T-helper 17 cell (primary cell): ENCODE measurements at regions not wholly inside any gene's neighbourhood (a gene's known extent, or its start where the extent isn't known, plus 50 kb on each side); places are given as distances from the start of the nearest gene placed in this dataset.

Source experiments
- ATAC-seq: fragments of 150-1000 bp; cut with Tn5 transposase; 2 replicates; pipeline ENCODE4 v1.10.0; 2021; ENCODE audit warnings: mild to moderate bottlenecking, moderate library complexity
- DNase-seq, 3 donors: peaks; one replicate each; pipeline versions ENCODE4 v3.0.0 to v3.0.0-alpha.2; 2020 to 2021
- H3K9me3 ChIP-seq: one replicate; pipeline ENCODE4 v1.7.0; 2013; ENCODE audit warnings: low read length, mild to moderate bottlenecking; ENCODE audit not compliant: control insufficient read depth, poor library complexity, severe bottlenecking
- H3K27ac Mint-ChIP-seq: one replicate; pipeline ENCODE4 v1.8.0; 2022; ENCODE audit warnings: mild to moderate bottlenecking, moderate library complexity, mixed read lengths
- H3K27me3 Mint-ChIP-seq: one replicate; pipeline ENCODE4 v1.8.0; 2022; ENCODE audit warnings: mixed read lengths
- H3K36me3 Mint-ChIP-seq: one replicate; pipeline ENCODE4 v1.8.0; 2022; ENCODE audit warnings: low read depth, mixed read lengths
- H3K4me1 Mint-ChIP-seq: one replicate; pipeline ENCODE4 v1.8.0; 2022; ENCODE audit warnings: mild to moderate bottlenecking, mixed read lengths
- H3K4me3 Mint-ChIP-seq: one replicate; pipeline ENCODE4 v1.8.0; 2022; ENCODE audit warnings: mild to moderate bottlenecking, moderate library complexity, mixed read lengths

DNA sequence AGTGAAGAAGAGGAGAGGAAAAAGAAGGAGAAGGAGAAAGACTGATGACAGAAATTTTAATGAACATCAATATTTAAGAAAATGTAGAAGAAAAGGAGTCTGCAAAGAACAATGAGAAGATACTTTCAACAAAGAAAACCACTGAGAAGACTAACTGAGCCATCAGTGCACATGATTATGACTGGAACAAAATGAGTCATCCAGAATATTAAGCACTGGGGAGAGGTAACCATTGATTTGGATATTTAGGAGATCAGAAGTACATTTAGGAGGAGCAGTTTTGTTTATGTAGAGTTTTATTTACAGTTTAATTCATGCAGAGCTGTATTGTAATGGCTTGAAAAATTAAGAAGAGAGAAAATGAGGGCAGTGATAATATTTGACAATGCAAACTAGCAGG, 159.1 kb downstream of the C12orf50 start:
- no peaks in the 10 kb centered on the region for H3K36me3 Mint-ChIP-seq
- no peak overlapping the region for H3K27ac Mint-ChIP-seq
- H3K4me3 Mint-ChIP-seq, result no peak overlapping the region
- no peaks in the 10 kb centered on the region for H3K9me3 ChIP-seq
- H3K4me1 Mint-ChIP-seq, result no peaks in the 10 kb centered on the region
- peaks cover 9% of the 10 kb centered on the region for H3K27me3 Mint-ChIP-seq
- DNase-seq (no peak), ATAC-seq (no peak)

DNA sequence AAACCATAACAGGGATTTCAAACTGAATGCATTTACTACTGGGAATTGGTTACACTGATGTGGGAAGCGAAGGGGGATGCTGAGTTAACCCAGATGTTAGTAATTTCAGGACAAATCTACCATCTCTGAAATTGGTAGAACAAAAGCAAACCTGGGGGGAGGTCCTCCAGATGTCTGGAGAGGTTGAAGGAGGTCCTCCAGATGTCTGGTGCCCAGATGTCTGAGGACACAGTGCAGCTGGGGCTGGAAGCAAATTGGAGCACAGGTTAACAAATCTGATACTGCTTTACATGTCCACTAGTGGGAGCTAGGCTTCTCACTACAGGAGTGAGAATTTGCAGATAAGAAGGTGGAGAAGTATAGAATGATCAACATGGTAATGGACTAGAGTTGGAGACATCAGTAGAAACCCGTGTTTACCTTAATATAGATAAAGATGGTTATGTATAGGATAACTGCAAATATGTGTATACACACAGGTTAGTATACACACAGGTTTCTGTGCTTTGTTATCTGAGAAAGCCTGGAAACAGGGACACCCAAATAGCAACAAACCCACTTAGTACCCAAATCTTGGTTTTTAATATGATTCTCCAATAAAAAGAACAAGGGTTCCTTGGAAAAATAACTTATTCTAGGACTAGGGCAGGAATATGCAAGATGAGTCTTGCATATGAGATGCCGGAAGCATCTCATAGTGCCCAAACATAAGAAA, 162.5 kb downstream of the C12orf50 start:
- H3K4me1 Mint-ChIP-seq, result no peaks in the 10 kb centered on the region
- peaks cover 15% of the 10 kb centered on the region for H3K27me3 Mint-ChIP-seq
- no peak overlapping the region for H3K4me3 Mint-ChIP-seq
- no peak overlapping the region for H3K27ac Mint-ChIP-seq
- no peaks in the 10 kb centered on the region for H3K36me3 Mint-ChIP-seq
- no peak for DNase-seq
- no peaks in the 10 kb centered on the region for H3K9me3 ChIP-seq
- no peak for ATAC-seq

GRCh38 chr12:87861791-87862190, 167.4 kb downstream of the C12orf50 start:
- peaks cover 17% of the 10 kb centered on the region for H3K27me3 Mint-ChIP-seq
- DNase-seq (no peak), ATAC-seq (no peak)
- no peaks in the 10 kb centered on the region for H3K4me1 Mint-ChIP-seq
- no peaks in the 10 kb centered on the region for H3K36me3 Mint-ChIP-seq
- no peaks in the 10 kb centered on the region for H3K9me3 ChIP-seq
- no peak overlapping the region for H3K27ac Mint-ChIP-seq
- no peak overlapping the region for H3K4me3 Mint-ChIP-seq

DNA sequence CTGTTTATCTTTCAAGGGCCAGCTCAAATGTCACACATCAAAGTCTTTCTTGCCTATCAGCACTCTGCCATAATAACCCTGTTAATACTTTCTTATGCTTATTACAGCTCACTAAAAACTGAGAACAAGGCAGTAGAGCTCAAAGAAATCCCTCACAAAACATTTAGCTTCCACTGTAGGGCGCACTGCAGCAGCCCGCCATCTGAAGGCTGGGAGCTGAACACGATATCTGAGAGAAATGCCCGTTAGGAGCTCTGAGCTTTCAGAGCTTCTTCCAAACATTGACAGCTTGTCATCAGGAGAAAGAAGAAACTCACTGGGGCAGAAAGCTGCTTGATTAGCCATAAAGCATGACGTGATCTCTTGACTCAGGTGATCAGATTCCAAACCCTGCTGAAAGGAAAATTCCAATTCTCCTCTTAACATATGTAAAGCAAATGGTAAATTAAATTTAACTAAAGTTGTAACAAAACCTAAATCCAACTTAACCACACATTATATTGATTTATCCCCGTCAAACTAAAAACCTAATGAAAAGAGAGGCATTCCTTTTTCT, 175.7 kb downstream of the C12orf50 start:
- H3K4me1 Mint-ChIP-seq, result no peaks in the 10 kb centered on the region
- no peak for ATAC-seq
- H3K4me3 Mint-ChIP-seq, result no peak overlapping the region
- no peaks in the 10 kb centered on the region for H3K9me3 ChIP-seq
- no peak overlapping the region for H3K27ac Mint-ChIP-seq
- peaks cover 6% of the 10 kb centered on the region for H3K27me3 Mint-ChIP-seq
- H3K36me3 Mint-ChIP-seq, result no peaks in the 10 kb centered on the region
- no peak for DNase-seq

DNA sequence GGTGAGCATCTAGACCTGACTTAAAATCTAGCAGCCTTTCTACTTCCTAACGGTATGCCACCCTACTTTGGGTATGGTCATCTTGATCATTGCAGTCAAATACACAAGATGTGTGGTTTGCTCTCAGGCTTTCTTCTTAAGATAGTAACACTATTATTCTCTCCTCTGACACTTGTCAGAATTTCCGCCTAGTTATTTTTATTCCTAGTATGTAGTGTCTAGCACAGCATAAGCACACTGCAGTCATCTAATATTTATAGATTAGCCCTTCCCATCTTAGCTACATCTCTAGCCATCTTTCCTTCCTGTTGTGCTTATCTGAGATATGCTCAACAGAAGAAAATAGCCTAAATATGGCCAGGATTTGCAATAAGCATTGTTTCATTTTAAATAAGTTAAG, 180.1 kb downstream of the C12orf50 start:
- Mint-ChIP-seq H3K27me3 (peaks cover 13% of the 10 kb centered on the region), H3K36me3 (no peaks in the 10 kb centered on the region), H3K27ac (no peak overlapping the region), H3K4me1 (peaks cover 2% of the 10 kb centered on the region), H3K4me3 (no peak overlapping the region)
- ATAC-seq (no peak), DNase-seq (no peak)
- no peaks in the 10 kb centered on the region for H3K9me3 ChIP-seq

DNA sequence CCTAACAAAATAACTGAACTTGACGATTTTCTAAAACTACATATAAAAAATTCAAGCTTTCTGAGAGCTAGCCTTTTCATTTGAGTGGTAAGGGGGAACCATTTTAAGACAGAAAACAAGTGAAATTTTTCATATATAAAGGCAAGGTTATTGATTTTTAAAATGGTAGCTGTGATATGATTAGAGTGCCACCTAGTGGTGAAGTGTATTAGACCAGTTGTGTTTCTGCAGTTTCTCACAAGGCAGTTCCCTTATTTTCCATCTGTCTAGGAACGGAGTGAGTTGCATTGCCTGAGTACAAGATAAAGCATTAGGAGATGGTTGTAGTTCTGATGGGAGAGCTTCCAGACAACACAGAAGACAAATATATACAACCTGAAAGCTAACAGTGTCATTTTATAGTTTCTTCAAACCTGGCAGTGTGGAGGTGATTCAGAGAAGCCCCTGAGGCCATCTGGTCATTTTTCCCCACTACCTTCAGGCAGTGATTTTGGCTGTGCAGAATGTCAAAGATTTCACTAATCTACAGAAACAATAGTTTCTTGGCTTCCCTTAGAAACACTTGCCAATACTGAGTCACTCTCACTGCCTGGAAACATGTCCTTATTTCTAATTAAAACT, 180.8 kb downstream of the C12orf50 start:
- peaks cover 2% of the 10 kb centered on the region for H3K4me1 Mint-ChIP-seq
- peaks cover 13% of the 10 kb centered on the region for H3K27me3 Mint-ChIP-seq
- DNase-seq (no peak), ATAC-seq (no peak)
- H3K36me3 Mint-ChIP-seq, result no peaks in the 10 kb centered on the region
- no peak overlapping the region for H3K4me3 Mint-ChIP-seq
- H3K27ac Mint-ChIP-seq, result no peak overlapping the region
- no peaks in the 10 kb centered on the region for H3K9me3 ChIP-seq

DNA sequence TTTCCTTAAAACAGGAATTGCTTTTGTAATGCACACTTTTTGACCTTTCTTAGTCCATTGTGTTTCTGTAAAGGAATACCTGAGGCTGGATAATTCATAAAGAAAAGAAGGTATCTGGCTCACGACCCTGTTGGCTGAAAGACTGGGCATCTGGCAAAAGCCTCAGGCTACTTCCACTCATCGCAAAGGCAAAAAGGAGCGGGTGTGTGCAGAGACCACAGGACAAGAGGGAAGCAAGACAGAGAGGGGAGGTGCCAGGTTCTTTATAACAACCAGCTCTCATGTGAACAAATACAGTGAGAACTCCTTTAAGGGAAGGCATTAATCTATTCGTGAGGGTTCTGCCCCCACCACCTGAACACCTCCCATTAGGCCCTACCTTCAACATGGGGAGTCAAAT, 182.1 kb downstream of the C12orf50 start:
- H3K9me3 ChIP-seq, result no peaks in the 10 kb centered on the region
- peaks cover 13% of the 10 kb centered on the region for H3K27me3 Mint-ChIP-seq
- no peak overlapping the region for H3K4me3 Mint-ChIP-seq
- H3K4me1 Mint-ChIP-seq, result peaks cover 2% of the 10 kb centered on the region
- no peak overlapping the region for H3K27ac Mint-ChIP-seq
- no peaks in the 10 kb centered on the region for H3K36me3 Mint-ChIP-seq
- DNase-seq (no peak), ATAC-seq (no peak)

- Mint-ChIP-seq H3K4me3 (no peak overlapping the region), H3K4me1 (peaks cover 2% of the 10 kb centered on the region), H3K36me3 (no peaks in the 10 kb centered on the region), H3K27ac (no peak overlapping the region), H3K27me3 (peaks cover 13% of the 10 kb centered on the region)
- H3K9me3 ChIP-seq, result no peaks in the 10 kb centered on the region
- DNase-seq, result no peak
- no peak for ATAC-seq
Measured at GRCh38 chr12:87846045-87846444, 183.2 kb downstream of the C12orf50 start.

DNA sequence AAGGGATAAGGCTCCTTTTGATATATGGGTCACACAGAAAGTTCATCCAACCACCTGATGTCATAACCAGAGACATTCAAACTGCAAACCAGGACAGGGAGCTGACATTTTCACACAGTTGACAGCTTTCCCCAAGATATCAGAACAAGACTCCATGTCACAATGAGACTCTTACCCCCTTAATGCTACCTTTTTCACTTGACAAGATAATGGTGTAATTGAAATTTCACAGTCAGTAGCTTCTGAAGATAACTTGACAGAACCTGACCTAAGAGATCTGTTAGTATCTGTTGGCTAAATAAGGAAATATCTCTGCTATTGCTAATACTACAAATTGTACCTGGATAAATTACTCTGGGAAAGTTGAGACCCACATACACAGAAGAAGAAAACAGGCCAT, 187.3 kb downstream of the C12orf50 start:
- H3K4me3 Mint-ChIP-seq, result no peak overlapping the region
- DNase-seq, result no peak
- no peaks in the 10 kb centered on the region for H3K9me3 ChIP-seq
- H3K27ac Mint-ChIP-seq, result no peak overlapping the region
- H3K4me1 Mint-ChIP-seq, result no peaks in the 10 kb centered on the region
- ATAC-seq, result no peak
- peaks cover 1% of the 10 kb centered on the region for H3K27me3 Mint-ChIP-seq
- no peaks in the 10 kb centered on the region for H3K36me3 Mint-ChIP-seq

- no peaks in the 10 kb centered on the region for H3K27me3 Mint-ChIP-seq
- DNase-seq (no peak), ATAC-seq (no peak)
- no peak overlapping the region for H3K27ac Mint-ChIP-seq
- H3K36me3 Mint-ChIP-seq, result no peaks in the 10 kb centered on the region
- H3K4me3 Mint-ChIP-seq, result no peak overlapping the region
- no peaks in the 10 kb centered on the region for H3K4me1 Mint-ChIP-seq
- H3K9me3 ChIP-seq, result no peaks in the 10 kb centered on the region
Measured at GRCh38 chr12:87836190-87836589, 193.0 kb downstream of the C12orf50 start.

DNA sequence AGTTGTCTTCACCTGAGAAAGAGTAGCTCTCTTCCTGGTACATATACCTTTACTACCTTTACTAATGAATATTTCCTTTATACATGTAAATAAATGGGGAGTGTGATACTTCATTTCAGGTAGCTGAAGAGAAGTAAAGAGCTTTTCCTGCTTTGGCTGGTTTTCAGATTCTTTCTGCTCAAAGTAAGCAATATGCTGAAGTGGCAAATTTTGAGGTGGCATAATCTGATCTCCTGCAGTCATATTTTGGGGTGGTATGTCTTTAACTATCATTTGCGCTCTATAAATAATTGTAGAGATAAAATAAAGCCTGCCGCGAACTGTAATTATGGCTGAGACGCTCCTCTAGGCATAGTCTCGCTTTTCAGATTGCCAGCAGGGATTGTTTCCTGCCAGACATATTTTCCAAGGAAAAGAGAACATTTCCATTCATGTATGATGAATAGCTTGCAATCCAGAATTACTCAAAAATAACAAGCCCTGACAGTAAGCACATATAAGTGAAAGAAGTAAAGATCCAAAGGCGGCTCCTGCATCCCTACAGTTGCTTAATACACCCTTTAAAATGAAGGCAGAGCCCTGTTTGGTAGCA, 200.7 kb downstream of the C12orf50 start:
- DNase-seq (no peak), ATAC-seq (no peak)
- no peak overlapping the region for H3K4me3 Mint-ChIP-seq
- H3K36me3 Mint-ChIP-seq, result no peaks in the 10 kb centered on the region
- no peaks in the 10 kb centered on the region for H3K27me3 Mint-ChIP-seq
- H3K4me1 Mint-ChIP-seq, result no peaks in the 10 kb centered on the region
- H3K9me3 ChIP-seq, result no peaks in the 10 kb centered on the region
- no peak overlapping the region for H3K27ac Mint-ChIP-seq

DNA sequence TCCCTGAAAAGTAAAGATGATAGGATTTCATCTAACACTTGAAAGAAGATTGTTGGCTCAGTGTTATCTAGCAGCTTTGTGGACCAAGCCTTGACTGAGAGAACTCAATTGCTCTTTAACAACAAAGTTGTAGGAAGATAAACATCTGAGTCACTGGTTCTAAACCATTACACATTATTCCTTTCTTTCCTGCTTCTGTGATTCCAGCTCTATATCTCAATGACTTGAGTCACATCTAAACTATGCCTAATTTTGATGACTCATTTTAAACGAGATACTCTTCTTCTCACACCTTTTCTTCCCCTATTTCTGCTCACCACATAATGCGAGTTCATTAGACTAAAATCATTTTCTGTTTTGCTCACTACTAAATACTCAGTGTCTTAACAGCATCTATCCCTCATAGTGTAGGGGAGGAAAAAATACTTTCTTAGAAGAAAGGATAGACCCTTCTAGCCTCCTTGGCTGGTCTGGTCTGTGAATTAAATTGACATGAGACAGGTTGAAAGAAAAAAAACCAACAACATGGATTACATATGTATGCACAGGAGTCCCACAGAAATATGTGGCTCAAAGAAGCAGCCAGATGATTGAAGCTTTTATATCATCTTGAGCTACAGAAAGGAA, 201.4 kb downstream of the C12orf50 start:
- Mint-ChIP-seq H3K27ac (no peak overlapping the region), H3K4me3 (no peak overlapping the region), H3K27me3 (no peaks in the 10 kb centered on the region), H3K36me3 (no peaks in the 10 kb centered on the region), H3K4me1 (no peaks in the 10 kb centered on the region)
- no peak for DNase-seq
- no peaks in the 10 kb centered on the region for H3K9me3 ChIP-seq
- no peak for ATAC-seq

DNA sequence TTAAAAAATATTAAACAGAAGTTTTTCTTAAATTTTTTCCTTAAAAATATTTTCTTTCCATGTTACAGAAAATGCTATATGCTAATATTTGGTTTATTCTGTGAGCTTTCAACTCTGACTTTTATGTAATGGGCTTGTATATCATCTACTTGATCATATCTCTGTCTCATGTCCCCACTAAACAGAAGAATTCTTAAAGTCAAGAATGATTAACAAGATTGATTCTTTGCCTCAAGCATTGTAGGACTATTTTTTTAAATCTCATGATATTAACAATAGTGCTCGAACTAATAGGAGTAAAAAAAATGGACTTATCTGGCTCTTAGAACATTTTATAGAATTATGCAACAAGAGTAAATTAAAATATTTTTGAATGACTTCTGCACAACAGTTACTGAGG, 206.3 kb downstream of the C12orf50 start:
- ATAC-seq (no peak), DNase-seq (no peak)
- H3K4me1 Mint-ChIP-seq, result no peaks in the 10 kb centered on the region
- H3K4me3 Mint-ChIP-seq, result no peak overlapping the region
- no peaks in the 10 kb centered on the region for H3K27me3 Mint-ChIP-seq
- H3K9me3 ChIP-seq, result no peaks in the 10 kb centered on the region
- H3K36me3 Mint-ChIP-seq, result no peaks in the 10 kb centered on the region
- no peak overlapping the region for H3K27ac Mint-ChIP-seq
